Stomach (tissue), 8 donors: ENCODE measurements at regions not wholly inside any gene's neighbourhood (a gene's known extent, or its start where the extent isn't known, plus 50 kb on each side); places are given as distances from the start of the nearest gene placed in this dataset.

Source experiments
- DNase-seq, 2 donors: peaks; one replicate each; pipeline versions ENCODE4 v3.0.0 to v3.0.0-alpha.2; 2013 to 2019
- H3K27ac ChIP-seq, 5 donors: fragments of 200-600 bp in 4 of 5; sonication (generic) in 4 of 5; one replicate each; pipeline ENCODE4 v1.5.1; 2013 to 2019; ENCODE audit warnings: mild to moderate bottlenecking in 1 of 5, moderate library complexity in 1 of 5
- H3K27me3 ChIP-seq, 3 donors: fragments of 200-600 bp; sonication (generic); one replicate each; pipeline ENCODE4 v1.5.1; 2017 to 2019; ENCODE audit warnings: mixed run types in 1 of 3
- H3K36me3 ChIP-seq, 4 donors: fragments of 200-600 bp; sonication (generic); 1 replicate in 3 of 4; 2 replicates in 1 of 4; pipeline ENCODE4 v1.5.1; 2016 to 2019
- H3K4me1 ChIP-seq, 4 donors: fragments of 200-600 bp; sonication (generic); one replicate each; pipeline ENCODE4 v1.5.1; 2016 to 2019
- H3K4me3 ChIP-seq, 4 donors: fragments of 200-600 bp; sonication (generic) in 3 of 4; one replicate each; pipeline ENCODE4 v1.5.1; 2016 to 2019; ENCODE audit warnings: mild to moderate bottlenecking in 1 of 4
- H3K9me3 ChIP-seq, 4 donors: fragments of 200-600 bp; sonication (generic); one replicate each; pipeline ENCODE4 v1.5.1; 2016 to 2019
- CTCF ChIP-seq, 7 experiments: fragments of 450-650 bp in 4 of 7; fragments of 200-600 bp in 3 of 7; sonication (generic) in 3 of 7; IDR thresholded peaks; one replicate each; pipeline ENCODE4 v1.5.1; 2016 to 2019; ENCODE audit warnings: antibody characterized with exemption in 7 of 7, control low read depth in 2 of 7, mild to moderate bottlenecking in 1 of 7
- EP300 ChIP-seq: sonication (generic); formaldehyde crosslinking; IDR thresholded peaks from one replicate; pipeline ENCODE4 v1.6.1; 2017; ENCODE audit warnings: antibody characterized with exemption
- POLR2A ChIP-seq, 4 donors: fragments of 450-650 bp; IDR thresholded peaks; one replicate each; pipeline ENCODE4 v1.6.1; 2016; ENCODE audit warnings: antibody characterized with exemption in 4 of 4, control low read depth in 2 of 4, mild to moderate bottlenecking in 1 of 4, moderate library complexity in 1 of 4
- POLR2AphosphoS5 ChIP-seq, 3 donors: sonication (generic); formaldehyde crosslinking; IDR thresholded peaks; one replicate each; pipeline ENCODE4 v1.6.1; 2016; ENCODE audit warnings: antibody characterized with exemption in 3 of 3
- WGBS, 5 donors: extraction: QIAGEN DNeasy Blood & Tissue Kit in 3 of 5; methylation state at CpG; one replicate each; pipeline versions ENCODE4 v1.1.5 to v1.1.7; 2013 to 2018; 5-methylcytosine and 5-hydroxymethylcytosine counted together
- intact Hi-C: fragments of 100-400 bp; cut with DNase I; formaldehyde crosslinking; loops from one replicate; pipeline ENCODE4 v1.15.1; 2023; ENCODE audit warnings: low total_unique reads
- donor health status: healthy with polysubstance abuse.
- donor health status: Bipolar disorder and iron deficiency.
- donor health status: healthy.

DNA sequence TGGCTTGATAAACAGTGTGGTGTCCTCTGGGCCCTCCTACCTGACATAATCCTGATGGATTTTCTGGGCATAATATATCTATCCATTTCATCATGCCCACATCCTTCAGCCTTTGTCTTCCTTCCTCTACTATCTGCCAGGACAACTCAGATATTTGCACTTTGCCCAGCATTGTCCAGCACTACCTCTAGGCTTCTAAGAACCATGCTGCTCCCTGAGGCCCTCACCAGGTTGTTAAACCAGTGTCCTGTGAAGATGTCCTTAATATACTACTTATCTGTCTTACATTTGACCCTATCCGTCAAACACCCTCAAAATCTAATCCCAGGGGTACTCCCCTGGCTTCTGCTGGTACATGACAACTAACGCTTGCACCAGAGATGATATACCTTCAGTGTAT is 58.2 kb upstream of the MAML3 start:
- 88 to 97% (median 94%) methylated on average over 2 of the region's 2 CpGs for WGBS, 5 donors
- TF ChIP-seq POLR2AphosphoS5 (IDR thresholded peaks at IDR 0.05) (no peak), EP300 (no peak), CTCF (IDR thresholded peaks at IDR 0.05) (no peak), POLR2A (IDR thresholded peaks at IDR 0.05) (no peak)
- H3K4me1 ChIP-seq, result no peaks in the 10 kb centered on the region
- no peak for DNase-seq
- H3K4me3 ChIP-seq, result no peak overlapping the region
- intact Hi-C loops, result no loop called here
- no peaks in the 10 kb centered on the region for H3K27me3 ChIP-seq
- H3K27ac ChIP-seq, result no peak overlapping the region
- H3K9me3 ChIP-seq, result no peaks in the 10 kb centered on the region
- H3K36me3 ChIP-seq, result no peaks in the 10 kb centered on the region

GRCh38 chr4:140211693-140212092 is 57.7 kb upstream of the MAML3 start:
- H3K27ac ChIP-seq, result no peak overlapping the region
- TF ChIP-seq POLR2AphosphoS5 (IDR thresholded peaks at IDR 0.05) (no peak), POLR2A (IDR thresholded peaks at IDR 0.05) (no peak), EP300 (no peak), CTCF (IDR thresholded peaks at IDR 0.05) (no peak)
- intact Hi-C loops, result no loop called here
- no peaks in the 10 kb centered on the region for H3K27me3 ChIP-seq
- H3K4me1 ChIP-seq, result no peaks in the 10 kb centered on the region
- no peak for DNase-seq
- H3K4me3 ChIP-seq, result no peak overlapping the region
- 69 to 87% (median 76%) methylated on average over 2 of the region's 2 CpGs for whole genome bisulfite sequencing, 5 donors
- no peaks in the 10 kb centered on the region for H3K36me3 ChIP-seq
- H3K9me3 ChIP-seq, result no peaks in the 10 kb centered on the region

- H3K36me3 ChIP-seq, result no peaks in the 10 kb centered on the region
- no peaks in the 10 kb centered on the region for H3K9me3 ChIP-seq
- no peak overlapping the region for H3K27ac ChIP-seq
- DNase-seq, result no peak
- no peaks in the 10 kb centered on the region for H3K4me1 ChIP-seq
- no peak overlapping the region for H3K4me3 ChIP-seq
- no peaks in the 10 kb centered on the region for H3K27me3 ChIP-seq
- intact Hi-C loops, result no loop called here
- TF ChIP-seq CTCF (IDR thresholded peaks at IDR 0.05) (no peak), POLR2A (IDR thresholded peaks at IDR 0.05) (no peak), POLR2AphosphoS5 (IDR thresholded peaks at IDR 0.05) (no peak), EP300 (no peak)
Observed at GRCh38 chr4:140211161-140211560, 57.2 kb upstream of the MAML3 start.

- no peaks in the 10 kb centered on the region for H3K36me3 ChIP-seq
- no peaks in the 10 kb centered on the region for H3K4me1 ChIP-seq
- no peak overlapping the region for H3K4me3 ChIP-seq
- WGBS, 5 donors, result 93 to 98% (median 96%) methylated on average over 1 of the region's 1 CpG
- no peak overlapping the region for H3K27ac ChIP-seq
- intact Hi-C loops, result no loop called here
- H3K27me3 ChIP-seq, result no peaks in the 10 kb centered on the region
- TF ChIP-seq CTCF (IDR thresholded peaks at IDR 0.05), result no peak
- TF ChIP-seq EP300, result no peak
- DNase-seq, result no peak
- H3K9me3 ChIP-seq, result no peaks in the 10 kb centered on the region
Observed at GRCh38 chr4:140208921-140209320, 54.9 kb upstream of the MAML3 start.
